ENCODE measurements at regions not wholly inside any gene's neighbourhood (a gene's known extent, or its start where the extent isn't known, plus 50 kb on each side); places are given as distances from the start of the nearest gene placed in this dataset.

GRCh38 chr7:153152801-153153422 lies 393.4 kb downstream of the ACTR3B start:
- Histone ChIP-seq H3K27me3 (no peaks in the 10 kb centered on the region), H3K4me3 (ENCODE audit: low read depth in 1 of 2, low read length in 1 of 2) (no peak overlapping the region), H3K27ac (no peak overlapping the region), H3K9me3 (no peaks in the 10 kb centered on the region), H3K36me3 (no peaks in the 10 kb centered on the region), H3K4me1 (ENCODE audit: control insufficient read depth in 1 of 2, insufficient read depth in 1 of 2, low read depth in 1 of 2, low read length in 1 of 2) (no peaks in the 10 kb centered on the region)
- no peak for TF ChIP-seq CTCF (IDR thresholded peaks at IDR 0.05)

GRCh38 chr7:153158149-153158548 lies 398.6 kb downstream of the ACTR3B start:
- no peaks in the 10 kb centered on the region for H3K36me3 ChIP-seq
- H3K4me1 ChIP-seq (ENCODE audit: control insufficient read depth in 1 of 2, insufficient read depth in 1 of 2, low read depth in 1 of 2, low read length in 1 of 2), result no peaks in the 10 kb centered on the region
- H3K27ac ChIP-seq, result no peak overlapping the region
- H3K4me3 ChIP-seq (ENCODE audit: low read depth in 1 of 2, low read length in 1 of 2), result no peak overlapping the region
- no peak for TF ChIP-seq CTCF (IDR thresholded peaks at IDR 0.05)
- H3K27me3 ChIP-seq, result no peaks in the 10 kb centered on the region
- H3K9me3 ChIP-seq, result no peaks in the 10 kb centered on the region

DNA sequence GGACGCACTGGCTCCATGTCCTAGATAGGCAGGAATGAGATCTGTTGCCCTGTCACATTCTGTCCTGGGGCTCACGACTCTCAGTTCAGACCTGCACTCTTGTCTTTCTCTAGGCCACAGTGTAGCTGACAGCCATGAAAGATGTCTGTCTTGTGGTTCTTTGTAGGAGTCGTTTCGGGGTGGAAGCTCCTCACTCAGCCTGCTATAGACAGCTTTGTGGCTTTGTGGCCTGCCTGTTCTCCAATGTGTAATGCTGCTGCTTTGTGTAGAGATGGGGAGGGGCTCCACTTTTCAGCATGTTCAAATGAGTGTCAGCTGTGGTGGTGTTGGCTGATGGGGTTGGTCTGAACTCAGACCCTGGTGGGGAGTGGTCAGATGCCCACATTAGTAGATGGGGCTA lies 410.7 kb downstream of the ACTR3B start:
- H3K36me3 ChIP-seq, result no peaks in the 10 kb centered on the region
- no peaks in the 10 kb centered on the region for H3K9me3 ChIP-seq
- H3K27me3 ChIP-seq, result no peaks in the 10 kb centered on the region
- no peak overlapping the region for H3K4me3 ChIP-seq (ENCODE audit: low read depth in 1 of 2, low read length in 1 of 2)
- no peak overlapping the region for H3K27ac ChIP-seq
- TF ChIP-seq CTCF (IDR thresholded peaks at IDR 0.05), result no peak
- no peaks in the 10 kb centered on the region for H3K4me1 ChIP-seq (ENCODE audit: control insufficient read depth in 1 of 2, insufficient read depth in 1 of 2, low read depth in 1 of 2, low read length in 1 of 2)

DNA sequence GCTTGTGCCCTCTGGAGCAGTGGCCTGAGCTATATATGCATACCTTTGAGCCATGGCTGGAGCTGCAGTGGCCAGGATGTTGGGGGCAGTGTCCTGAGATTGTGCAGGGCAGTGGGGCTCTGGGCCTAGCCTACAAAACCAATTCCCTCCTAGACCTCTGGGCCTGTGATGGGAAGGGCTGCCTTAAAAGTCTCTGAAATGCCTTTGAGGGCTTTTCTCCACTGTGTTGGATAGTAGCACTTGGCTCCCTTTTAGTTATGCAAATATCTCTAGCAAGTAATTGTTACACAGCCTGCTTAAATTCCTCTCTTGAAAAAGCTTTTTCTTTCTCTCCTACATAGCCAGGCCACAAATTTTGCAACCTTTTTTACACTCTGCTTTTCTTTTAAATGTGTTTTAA lies 426.4 kb downstream of the ACTR3B start:
- Histone ChIP-seq H3K27me3 (no peaks in the 10 kb centered on the region), H3K36me3 (no peaks in the 10 kb centered on the region), H3K4me3 (ENCODE audit: low read depth in 1 of 2, low read length in 1 of 2) (no peak overlapping the region), H3K9me3 (no peaks in the 10 kb centered on the region), H3K4me1 (ENCODE audit: control insufficient read depth in 1 of 2, insufficient read depth in 1 of 2, low read depth in 1 of 2, low read length in 1 of 2) (no peaks in the 10 kb centered on the region), H3K27ac (no peak overlapping the region)
- no peak for TF ChIP-seq CTCF (IDR thresholded peaks at IDR 0.05)

DNA sequence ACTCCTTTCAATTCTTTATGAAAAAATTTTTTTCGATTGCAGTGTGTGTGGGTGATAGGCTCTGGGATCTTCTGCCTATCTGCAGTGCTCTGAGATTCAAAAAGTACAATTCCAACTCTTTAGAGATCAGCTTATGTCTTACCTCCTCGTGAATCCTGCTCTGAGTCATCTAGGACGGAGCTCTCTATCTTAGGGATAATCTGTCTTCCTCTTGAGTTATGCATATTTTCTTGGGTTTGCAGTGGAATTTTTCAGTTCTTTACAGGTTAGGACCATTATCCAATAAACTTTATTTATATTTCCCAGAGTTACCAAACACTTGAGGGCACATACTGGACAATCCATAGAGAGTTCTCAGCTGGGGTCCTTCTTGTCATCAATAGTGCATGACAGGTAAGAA lies 428.6 kb downstream of the ACTR3B start:
- no peak for TF ChIP-seq CTCF (IDR thresholded peaks at IDR 0.05)
- Histone ChIP-seq H3K4me1 (ENCODE audit: control insufficient read depth in 1 of 2, insufficient read depth in 1 of 2, low read depth in 1 of 2, low read length in 1 of 2) (no peaks in the 10 kb centered on the region), H3K27me3 (no peaks in the 10 kb centered on the region)

GRCh38 chr7:153188630-153189029 lies 429.1 kb downstream of the ACTR3B start:
- H3K27me3 ChIP-seq, result no peaks in the 10 kb centered on the region
- H3K4me3 ChIP-seq (ENCODE audit: low read depth in 1 of 2, low read length in 1 of 2), result no peak overlapping the region
- no peak for TF ChIP-seq CTCF (IDR thresholded peaks at IDR 0.05)
- no peaks in the 10 kb centered on the region for H3K4me1 ChIP-seq (ENCODE audit: control insufficient read depth in 1 of 2, insufficient read depth in 1 of 2, low read depth in 1 of 2, low read length in 1 of 2)
- no peaks in the 10 kb centered on the region for H3K36me3 ChIP-seq
- no peaks in the 10 kb centered on the region for H3K9me3 ChIP-seq
- H3K27ac ChIP-seq, result no peak overlapping the region

More for the DNA sequence above, 428.6 kb downstream of the ACTR3B start:
- H3K36me3 ChIP-seq, result no peaks in the 10 kb centered on the region
- H3K4me3 ChIP-seq (ENCODE audit: low read depth in 1 of 2, low read length in 1 of 2), result no peak overlapping the region
- no peaks in the 10 kb centered on the region for H3K9me3 ChIP-seq
- H3K27ac ChIP-seq, result no peak overlapping the region

Data from neutrophil (primary cell).